M059J (cell line): ENCODE measurements at regions not wholly inside any gene's neighbourhood (a gene's known extent, or its start where the extent isn't known, plus 50 kb on each side); places are given as distances from the start of the nearest gene placed in this dataset.
"Not testable (repeated sequence)": the region's sequence is repeated elsewhere in the genome, so short reads cannot be mapped to it uniquely, and the experiment has no call there.

Experiments used
- DNase-seq: peaks from one replicate; pipeline ENCODE4 v3.0.0-alpha.2; 2012; ENCODE audit warnings: low read depth

- DNase-seq: no peak
Measured at GRCh38 chr2:55772109-55772980, 78.7 kb upstream of the PNPT1 start.

GRCh38 chr2:55771612-55772011, 78.0 kb upstream of the PNPT1 start:
- DNase-seq: peak; percentile 45

- DNase-seq: no peak
Measured at GRCh38 chr2:55768991-55769390, 75.3 kb upstream of the PNPT1 start.

GRCh38 chr2:55766947-55767346, 73.3 kb upstream of the PNPT1 start:
- no peak for DNase-seq

- not testable (repeated sequence) for DNase-seq
Measured at GRCh38 chr2:55765708-55766107, 72.1 kb upstream of the PNPT1 start.

GRCh38 chr2:55763721-55764120, 70.1 kb upstream of the PNPT1 start:
- DNase-seq: no peak

- DNase-seq: no peak
Measured at GRCh38 chr2:55761526-55761925, 67.9 kb upstream of the PNPT1 start.

GRCh38 chr2:55761024-55761423, 67.4 kb upstream of the PNPT1 start:
- no peak for DNase-seq

- no peak for DNase-seq
Measured at GRCh38 chr2:55760125-55760524, 66.5 kb upstream of the PNPT1 start.

- no peak for DNase-seq
Measured at GRCh38 chr2:55759271-55759921, 65.8 kb upstream of the PNPT1 start.

GRCh38 chr2:55751966-55752365, 58.3 kb upstream of the PNPT1 start:
- no peak for DNase-seq

GRCh38 chr2:55743583-55743982, 49.9 kb upstream of the PNPT1 start:
- peak; percentile 67 for DNase-seq
